MCF 10A (cell line): ENCODE measurements at regions not wholly inside any gene's neighbourhood (a gene's known extent, or its start where the extent isn't known, plus 50 kb on each side); places are given as distances from the start of the nearest gene placed in this dataset.
A peak's percentile ranks its signal among the peaks of the same experiment; 100 is the strongest.

Source experiments
- BruUV-seq: library from RNA; stranded (reverse); fragments of 400-500 nt; replicated peaks from 2 replicates; lab custom pipeline; 2021; lab: Mats Ljungman, UMichigan
- CTCF ChIA-PET: fragments of 300-600 bp; sonication (Branson Sonifier 250); formaldehyde crosslinking; extraction: SDS; loops from one replicate; lab custom pipeline; 2021; ENCODE audit warnings: antibody characterized with exemption, inconsistent platforms; lab: Yijun Ruan, JAX
- POLR2A ChIA-PET: fragments of 300-600, 350-650 bp; sonication (Branson Sonifier 250); formaldehyde crosslinking; extraction: SDS; loops from one replicate; lab custom pipeline; 2020; ENCODE audit warnings: antibody characterized with exemption, inconsistent platforms; lab: Yijun Ruan, JAX
- DNase-seq: peaks from one replicate; pipeline ENCODE4 v3.0.0-alpha.2; 2018; ENCODE audit not compliant: unreplicated experiment
- H3K27ac Mint-ChIP-seq: one replicate; pipeline ENCODE4 v1.8.0; 2022; ENCODE audit warnings: mild to moderate bottlenecking, low read depth, mixed read lengths; ENCODE audit not compliant: unreplicated experiment
- H3K27me3 Mint-ChIP-seq: one replicate; pipeline ENCODE4 v1.8.0; 2022; ENCODE audit warnings: mixed read lengths; ENCODE audit not compliant: insufficient read depth, unreplicated experiment
- H3K36me3 Mint-ChIP-seq: one replicate; pipeline ENCODE4 v1.8.0; 2022; ENCODE audit warnings: mild to moderate bottlenecking, moderate library complexity, mixed read lengths; ENCODE audit not compliant: insufficient read depth, unreplicated experiment
- H3K4me1 Mint-ChIP-seq: one replicate; pipeline ENCODE4 v1.8.0; 2022; ENCODE audit warnings: mixed read lengths; ENCODE audit not compliant: insufficient read depth, unreplicated experiment
- H3K4me3 Mint-ChIP-seq: one replicate; pipeline ENCODE4 v1.8.0; 2022; ENCODE audit warnings: mild to moderate bottlenecking, moderate library complexity, mixed read lengths; ENCODE audit not compliant: unreplicated experiment
- H3K9me3 Mint-ChIP-seq: one replicate; pipeline ENCODE4 v1.8.0; 2022; ENCODE audit warnings: mixed read lengths; ENCODE audit not compliant: unreplicated experiment
- CTCF ChIP-seq: fragments of 200-600 bp; IDR thresholded peaks from one replicate; pipeline ENCODE4 v1.8.0; 2022; ENCODE audit warnings: antibody characterized with exemption, mild to moderate bottlenecking; ENCODE audit not compliant: unreplicated experiment
- intact Hi-C: fragments of 100-400 bp; cut with micrococcal nuclease; formaldehyde crosslinking; loops from 2 replicates; pipeline ENCODE4 v1.14.1; 2022

DNA sequence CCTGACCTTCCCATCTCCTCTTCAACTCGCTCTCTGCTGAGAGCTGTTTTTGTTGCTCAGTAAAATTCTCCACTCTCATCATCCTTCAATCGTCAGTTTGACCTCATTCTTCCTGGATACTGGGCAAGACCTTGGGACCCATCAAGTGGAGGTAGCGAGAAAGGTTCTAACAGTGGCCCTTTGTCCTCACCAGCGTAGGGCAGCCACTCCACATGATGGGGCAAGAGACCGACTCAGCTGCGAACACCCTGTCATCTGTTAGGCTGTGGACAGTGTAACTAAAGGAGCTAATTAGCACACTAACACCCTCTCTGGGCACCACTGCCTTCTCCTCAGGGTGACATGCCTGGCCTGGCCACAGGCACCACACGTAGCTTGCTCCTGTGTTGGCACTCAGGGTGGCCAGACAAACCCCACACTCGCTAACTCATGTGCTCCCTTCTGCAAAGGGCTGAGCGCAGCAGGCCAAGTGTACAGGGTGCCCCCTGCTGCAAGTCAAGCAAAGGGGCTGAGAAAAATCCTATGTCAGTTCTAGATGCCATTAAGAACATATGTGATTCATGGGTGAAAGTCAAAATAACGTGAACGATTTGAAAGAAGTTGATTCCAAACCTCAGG, 1216.0 kb downstream of the SLITRK5 start:
- ChIA-PET CTCF (no interaction called here), POLR2A (no interaction called here)
- intact Hi-C loops: no loop called here
- Mint-ChIP-seq H3K27me3 (no peaks in the 10 kb centered on the region), H3K36me3 (no peaks in the 10 kb centered on the region), H3K4me3 (no peak overlapping the region), H3K27ac (no peak overlapping the region), H3K4me1 (no peaks in the 10 kb centered on the region), H3K9me3 (peaks cover 2% of the 10 kb centered on the region)
- no peak for TF ChIP-seq CTCF
- no peak for DNase-seq
- BruUV-seq: no TSS peak

- no peak for TF ChIP-seq CTCF
- no peak overlapping the region for H3K4me3 Mint-ChIP-seq
- intact Hi-C loops: no loop called here
- ChIA-PET POLR2A (no interaction called here), CTCF (no interaction called here)
- no peaks in the 10 kb centered on the region for H3K27me3 Mint-ChIP-seq
- H3K27ac Mint-ChIP-seq: no peak overlapping the region
- peaks cover 4% of the 10 kb centered on the region for H3K9me3 Mint-ChIP-seq
- no TSS peak for BruUV-seq
- no peak for DNase-seq
- H3K36me3 Mint-ChIP-seq: no peaks in the 10 kb centered on the region
- no peaks in the 10 kb centered on the region for H3K4me1 Mint-ChIP-seq
Observed at GRCh38 chr13:88895261-88895941, 1224.2 kb downstream of the SLITRK5 start.

DNA sequence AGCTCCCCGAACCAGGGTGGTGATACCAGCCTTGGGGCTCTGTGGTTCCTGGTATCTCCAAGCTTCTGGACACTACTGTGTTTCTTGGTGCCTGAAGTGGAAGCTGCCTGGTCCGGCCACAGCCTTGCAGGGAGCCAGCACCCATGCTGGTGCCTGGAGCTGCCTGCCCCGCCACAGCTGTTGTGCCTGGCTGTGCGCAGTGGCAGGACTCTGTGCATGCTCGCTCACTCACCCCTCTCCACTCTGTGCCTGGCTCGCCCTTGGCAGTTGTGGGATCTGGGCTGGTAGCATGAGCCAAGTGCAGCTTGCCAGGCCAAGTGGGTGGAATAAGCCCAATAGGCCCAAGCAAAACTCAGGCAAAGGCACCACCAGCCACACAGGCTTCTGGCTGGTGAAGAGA, 1225.3 kb downstream of the SLITRK5 start:
- CTCF ChIA-PET: no interaction called here
- intact Hi-C loops: no loop called here
- H3K36me3 Mint-ChIP-seq: no peaks in the 10 kb centered on the region
- H3K4me1 Mint-ChIP-seq: no peaks in the 10 kb centered on the region
- H3K27ac Mint-ChIP-seq: no peak overlapping the region
- H3K9me3 Mint-ChIP-seq: peaks cover 12% of the 10 kb centered on the region
- no peak overlapping the region for H3K4me3 Mint-ChIP-seq
- no TSS peak for BruUV-seq
- H3K27me3 Mint-ChIP-seq: no peaks in the 10 kb centered on the region
- POLR2A ChIA-PET: interaction anchor here (0.7 kb wide), 1 partner anchor 33 kb away, joined by 3 read pairs; no protein-coding TSS in a partner anchor
- no peak for TF ChIP-seq CTCF
- no peak for DNase-seq

DNA sequence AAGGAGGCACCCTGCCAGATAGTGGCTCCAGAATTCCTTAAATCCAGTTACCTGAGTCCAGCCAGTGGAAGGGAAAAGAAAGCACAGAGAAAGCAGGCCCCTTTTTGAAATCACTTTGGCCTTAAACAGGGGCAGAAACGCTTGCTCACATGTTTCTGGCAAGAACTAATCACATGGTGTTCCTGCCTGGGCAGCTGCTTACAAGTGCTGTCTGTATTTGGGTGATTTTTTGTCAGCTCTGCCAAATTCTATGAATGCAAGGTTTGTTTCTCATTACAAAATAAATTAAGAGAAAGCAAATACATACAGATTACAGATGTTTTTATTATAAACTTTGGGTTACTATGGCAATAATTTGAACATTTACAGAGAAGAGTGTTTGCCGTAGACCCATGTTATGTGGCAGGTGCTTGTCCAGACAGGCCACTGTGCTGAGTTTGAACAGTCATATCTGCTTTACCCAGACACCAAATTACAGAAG, 1237.8 kb downstream of the SLITRK5 start:
- H3K4me3 Mint-ChIP-seq: no peak overlapping the region
- no peaks in the 10 kb centered on the region for H3K4me1 Mint-ChIP-seq
- no peak for TF ChIP-seq CTCF
- H3K27me3 Mint-ChIP-seq: no peaks in the 10 kb centered on the region
- DNase-seq: peak; percentile 34
- BruUV-seq: no TSS peak
- intact Hi-C loops: no loop called here
- H3K27ac Mint-ChIP-seq: peak overlapping the region; percentile 89
- ChIA-PET CTCF (no interaction called here), POLR2A (interaction anchor here (0.7 to 1.8 kb wide), 7 partner anchors 9 to 1199 kb away, joined by 3 to 4 read pairs (median 3); no protein-coding TSS in a partner anchor)
- no peaks in the 10 kb centered on the region for H3K36me3 Mint-ChIP-seq
- peaks cover 3% of the 10 kb centered on the region for H3K9me3 Mint-ChIP-seq
